Gastrocnemius medialis (tissue), 4 donors: ENCODE measurements at regions not wholly inside any gene's neighbourhood (a gene's known extent, or its start where the extent isn't known, plus 50 kb on each side); places are given as distances from the start of the nearest gene placed in this dataset.
"Not testable (repeated sequence)": the region's sequence is repeated elsewhere in the genome, so short reads cannot be mapped to it uniquely, and the experiment has no call there.

Experiments
- ATAC-seq, 2 donors: fragments of 150-250 bp; one replicate each; pipeline ENCODE4 v1.9.1; 2016
- DNase-seq, 2 donors: peaks; one replicate each; pipeline ENCODE4 v3.0.0-alpha.2; 2019
- H3K27ac ChIP-seq, 4 donors: fragments of 200-600 bp; sonication (generic); 1 replicate in 1 of 4; 2 replicates in 3 of 4; pipeline ENCODE4 v1.5.1; 2016 to 2018; ENCODE audit warnings: mild to moderate bottlenecking in 2 of 4, moderate library complexity in 1 of 4
- H3K27me3 ChIP-seq, 3 donors: fragments of 200-600 bp; sonication (generic) in 2 of 3; 1 replicate in 1 of 3; 2 replicates in 2 of 3; pipeline versions ENCODE4 v1.5.1 to v1.6.0; 2016 to 2019; ENCODE audit warnings: mild to moderate bottlenecking in 1 of 3, moderate library complexity in 1 of 3
- H3K36me3 ChIP-seq, 2 donors: fragments of 200-600 bp; sonication (generic) in 1 of 2; one replicate each; pipeline ENCODE4 v1.5.1; 2017 to 2018
- H3K4me1 ChIP-seq, 2 donors: fragments of 200-600 bp; sonication (generic) in 1 of 2; one replicate each; pipeline ENCODE4 v1.5.1; 2016 to 2017; ENCODE audit warnings: mild to moderate bottlenecking in 2 of 2
- H3K4me3 ChIP-seq, 4 donors: fragments of 200-600 bp; sonication (generic) in 3 of 4; 1 replicate in 1 of 4; 2 replicates in 3 of 4; pipeline ENCODE4 v1.5.1; 2016 to 2019; ENCODE audit warnings: mild to moderate bottlenecking in 2 of 4
- H3K9me3 ChIP-seq, 3 donors: fragments of 200-600 bp; sonication (generic) in 2 of 3; 1 replicate in 1 of 3; 2 replicates in 2 of 3; pipeline ENCODE4 v1.5.1; 2016 to 2019
- CTCF ChIP-seq, 5 experiments: fragments of 450-650 bp in 3 of 5; fragments of 200-600 bp in 2 of 5; sonication (generic) in 2 of 5; IDR thresholded peaks in 4 of 5; conservative IDR thresholded peaks in 1 of 5; 1 replicate in 4 of 5; 2 replicates in 1 of 5; pipeline ENCODE4 v1.5.1; 2016 to 2019; ENCODE audit warnings: antibody characterized with exemption in 5 of 5, mild to moderate bottlenecking in 3 of 5, moderate library complexity in 3 of 5
- POLR2A ChIP-seq, 2 donors: fragments of 450-650 bp; IDR thresholded peaks; one replicate each; pipeline ENCODE4 v1.6.1; 2017; ENCODE audit warnings: antibody characterized with exemption in 2 of 2, mild to moderate bottlenecking in 2 of 2, moderate library complexity in 2 of 2
- in situ Hi-C, 4 donors: fragments of 200-750 bp; cut with MboI; loops; one replicate each; pipeline versions ENCODE4 v1.15.0 to v1.8.0; 2017; ENCODE audit warnings: low sequenced_read_pairs in 4 of 4
- intact Hi-C: fragments of 100-400 bp; cut with DNase I; formaldehyde crosslinking; loops from one replicate; pipeline ENCODE4 v1.15.1; 2023; ENCODE audit warnings: low total_unique reads

- no peak for DNase-seq
- Histone ChIP-seq H3K4me3 (no peak overlapping the region), H3K4me1 (no peaks in the 10 kb centered on the region), H3K27me3 (no peaks in the 10 kb centered on the region), H3K27ac (no peak overlapping the region), H3K9me3 (no peaks in the 10 kb centered on the region), H3K36me3 (no peaks in the 10 kb centered on the region)
- no peak for ATAC-seq
- in situ Hi-C loops (no loop called here), intact Hi-C loops (no loop called here)
- TF ChIP-seq POLR2A (IDR thresholded peaks at IDR 0.05), result no peak
- TF ChIP-seq CTCF (IDR thresholded peaks at IDR 0.05 in 4 of 5, conservative IDR thresholded peaks at IDR 0.05 in 1 of 5), result no peak
Observed at GRCh38 chr3:67943546-67943945, 289.1 kb upstream of the SUCLG2 start.

GRCh38 chr3:67941433-67942030 is 287.1 kb upstream of the SUCLG2 start:
- no peaks in the 10 kb centered on the region for H3K4me1 ChIP-seq
- H3K4me3 ChIP-seq, result no peak overlapping the region
- no peak for DNase-seq
- H3K9me3 ChIP-seq, result no peaks in the 10 kb centered on the region
- H3K27ac ChIP-seq, result no peak overlapping the region
- no peaks in the 10 kb centered on the region for H3K36me3 ChIP-seq
- H3K27me3 ChIP-seq, result no peaks in the 10 kb centered on the region
- ATAC-seq, result no peak
- in situ Hi-C loops, result no loop called here
- no peak for TF ChIP-seq CTCF (IDR thresholded peaks at IDR 0.05 in 4 of 5, conservative IDR thresholded peaks at IDR 0.05 in 1 of 5)
- no peak for TF ChIP-seq POLR2A (IDR thresholded peaks at IDR 0.05)
- intact Hi-C loops, result no loop called here

- in situ Hi-C loops, result no loop called here
- DNase-seq (peak; percentile 2 to 12), ATAC-seq (no peak)
- Histone ChIP-seq H3K9me3 (no peaks in the 10 kb centered on the region), H3K4me1 (no peaks in the 10 kb centered on the region), H3K27me3 (no peaks in the 10 kb centered on the region), H3K36me3 (no peaks in the 10 kb centered on the region), H3K27ac (no peak overlapping the region), H3K4me3 (no peak overlapping the region)
- intact Hi-C loops, result no loop called here
- TF ChIP-seq POLR2A (IDR thresholded peaks at IDR 0.05), result no peak
- TF ChIP-seq CTCF (IDR thresholded peaks at IDR 0.05 in 4 of 5, conservative IDR thresholded peaks at IDR 0.05 in 1 of 5), result no peak
Observed at GRCh38 chr3:67940210-67940952, 286.0 kb upstream of the SUCLG2 start.

GRCh38 chr3:67937498-67938118 is 283.2 kb upstream of the SUCLG2 start:
- no peaks in the 10 kb centered on the region for H3K36me3 ChIP-seq
- H3K27me3 ChIP-seq, result no peaks in the 10 kb centered on the region
- H3K9me3 ChIP-seq, result no peaks in the 10 kb centered on the region
- ATAC-seq (no peak), DNase-seq (no peak)
- H3K4me3 ChIP-seq, result no peak overlapping the region
- intact Hi-C loops (no loop called here), in situ Hi-C loops (no loop called here)
- TF ChIP-seq CTCF (IDR thresholded peaks at IDR 0.05 in 4 of 5, conservative IDR thresholded peaks at IDR 0.05 in 1 of 5) (no peak), POLR2A (IDR thresholded peaks at IDR 0.05) (no peak)
- no peaks in the 10 kb centered on the region for H3K4me1 ChIP-seq
- H3K27ac ChIP-seq, result no peak overlapping the region

GRCh38 chr3:67930394-67930793 is 276.0 kb upstream of the SUCLG2 start:
- intact Hi-C loops, ATAC-seq, in situ Hi-C loops, H3K9me3 ChIP-seq, H3K36me3 ChIP-seq, H3K27me3 ChIP-seq, DNase-seq, H3K4me3 ChIP-seq, H3K27ac ChIP-seq, H3K4me1 ChIP-seq: not testable (repeated sequence)
